Nephron progenitor cell (in vitro differentiated cells): ENCODE measurements at regions not wholly inside any gene's neighbourhood (a gene's known extent, or its start where the extent isn't known, plus 50 kb on each side); places are given as distances from the start of the nearest gene placed in this dataset.

Experiments
- DNase-seq: peaks from one replicate; pipeline ENCODE4 v3.0.0; 2021
- H3K27ac Mint-ChIP-seq: 2 replicates; pipeline ENCODE4 v1.8.0; 2021; ENCODE audit warnings: mild to moderate bottlenecking, moderate library complexity, mixed read lengths
- H3K27me3 Mint-ChIP-seq: 2 replicates; pipeline ENCODE4 v1.8.0; 2021; ENCODE audit warnings: mild to moderate bottlenecking, low read depth, mixed read lengths; ENCODE audit not compliant: poor library complexity
- H3K36me3 Mint-ChIP-seq: 2 replicates; pipeline ENCODE4 v1.8.0; 2021; ENCODE audit warnings: low read depth, mixed read lengths
- H3K4me1 Mint-ChIP-seq: 2 replicates; pipeline ENCODE4 v1.8.0; 2021; ENCODE audit warnings: mixed read lengths
- H3K4me3 Mint-ChIP-seq: 2 replicates; pipeline ENCODE4 v1.8.0; 2021; ENCODE audit warnings: mild to moderate bottlenecking, moderate library complexity, mixed read lengths
- H3K9me3 Mint-ChIP-seq: 2 replicates; pipeline ENCODE4 v1.8.0; 2021; ENCODE audit warnings: mild to moderate bottlenecking, moderate library complexity, mixed read lengths
- CTCF ChIP-seq: fragments of 200-600 bp; sonication (generic); IDR thresholded peaks from 2 replicates; pipeline ENCODE4 v1.5.0; 2021; ENCODE audit warnings: antibody characterized with exemption

- peaks cover 3% of the 10 kb centered on the region for H3K27me3 Mint-ChIP-seq
- H3K36me3 Mint-ChIP-seq: no peaks in the 10 kb centered on the region
- peaks cover 26% of the 10 kb centered on the region for H3K4me1 Mint-ChIP-seq
- H3K27ac Mint-ChIP-seq: peak overlapping the region; percentile 95
- H3K4me3 Mint-ChIP-seq: no peak overlapping the region
- no peak for TF ChIP-seq CTCF
- H3K9me3 Mint-ChIP-seq: no peaks in the 10 kb centered on the region
- DNase-seq: no peak
These were observed 819.9 kb downstream of the BCL11A start for GRCh38 chr2:59733567-59733930.

- peak; percentile 6 for DNase-seq
- Mint-ChIP-seq H3K4me1 (peaks cover 26% of the 10 kb centered on the region), H3K27me3 (peaks cover 3% of the 10 kb centered on the region)
These were observed 820.4 kb downstream of the BCL11A start for GRCh38 chr2:59732871-59733566.

GRCh38 chr2:59727121-59727590 is 826.3 kb downstream of the BCL11A start:
- no peak overlapping the region for H3K27ac Mint-ChIP-seq
- peaks cover under 1% of the 10 kb centered on the region for H3K4me1 Mint-ChIP-seq
- no peak overlapping the region for H3K4me3 Mint-ChIP-seq
- no peak for TF ChIP-seq CTCF
- DNase-seq: no peak
- H3K36me3 Mint-ChIP-seq: no peaks in the 10 kb centered on the region
- no peaks in the 10 kb centered on the region for H3K27me3 Mint-ChIP-seq
- no peaks in the 10 kb centered on the region for H3K9me3 Mint-ChIP-seq

More at GRCh38 chr2:59732871-59733566, 820.4 kb downstream of the BCL11A start:
- Mint-ChIP-seq H3K36me3 (no peaks in the 10 kb centered on the region), H3K9me3 (no peaks in the 10 kb centered on the region), H3K4me3 (no peak overlapping the region), H3K27ac (peak overlapping the region; percentile 95)
- no peak for TF ChIP-seq CTCF

- Mint-ChIP-seq H3K27me3 (no peaks in the 10 kb centered on the region), H3K27ac (no peak overlapping the region), H3K4me1 (no peaks in the 10 kb centered on the region), H3K36me3 (no peaks in the 10 kb centered on the region), H3K4me3 (no peak overlapping the region), H3K9me3 (no peaks in the 10 kb centered on the region)
- DNase-seq: no peak
- TF ChIP-seq CTCF: no peak
These were observed 827.0 kb downstream of the BCL11A start for GRCh38 chr2:59726228-59727120.

GRCh38 chr2:59724746-59725145 is 828.7 kb downstream of the BCL11A start:
- Mint-ChIP-seq H3K9me3 (no peaks in the 10 kb centered on the region), H3K4me3 (no peak overlapping the region), H3K4me1 (no peaks in the 10 kb centered on the region), H3K27me3 (no peaks in the 10 kb centered on the region), H3K36me3 (no peaks in the 10 kb centered on the region), H3K27ac (no peak overlapping the region)
- TF ChIP-seq CTCF: no peak
- DNase-seq: no peak
